ENCODE measurements at regions not wholly inside any gene's neighbourhood (a gene's known extent, or its start where the extent isn't known, plus 50 kb on each side); places are given as distances from the start of the nearest gene placed in this dataset.

DNA sequence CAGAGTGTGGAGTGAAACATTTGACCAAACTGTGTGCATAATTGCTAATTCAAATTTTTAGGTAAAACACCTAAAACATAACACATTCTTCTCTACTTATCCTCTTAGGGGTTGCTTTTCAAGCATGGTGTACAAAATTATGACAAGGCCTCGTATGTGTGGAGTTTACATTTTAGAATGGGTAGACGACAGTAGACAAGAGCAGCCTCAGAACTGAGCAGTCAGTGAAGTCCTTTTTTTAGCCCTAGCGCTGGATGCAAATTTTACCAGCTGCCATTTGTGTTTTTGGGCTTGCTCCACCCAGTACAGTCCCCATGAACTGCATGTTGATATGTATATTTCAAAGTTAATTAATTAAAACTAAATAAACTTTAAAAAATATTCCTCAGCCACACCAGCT is 64.7 kb upstream of the TOP3B start:
- Mint-ChIP-seq H3K9me3 (ENCODE audit: unreplicated experiment) (no peaks in the 10 kb centered on the region), H3K4me1 (ENCODE audit: unreplicated experiment) (no peaks in the 10 kb centered on the region), H3K27me3 (ENCODE audit: unreplicated experiment) (peaks cover 47% of the 10 kb centered on the region), H3K4me3 (ENCODE audit: unreplicated experiment) (no peak overlapping the region), H3K27ac (ENCODE audit: unreplicated experiment) (no peak overlapping the region), H3K36me3 (ENCODE audit: unreplicated experiment) (no peaks in the 10 kb centered on the region)
- DNase-seq (ENCODE audit: extremely low spot score, unreplicated experiment): no peak
- TF ChIP-seq, protein P1, sequence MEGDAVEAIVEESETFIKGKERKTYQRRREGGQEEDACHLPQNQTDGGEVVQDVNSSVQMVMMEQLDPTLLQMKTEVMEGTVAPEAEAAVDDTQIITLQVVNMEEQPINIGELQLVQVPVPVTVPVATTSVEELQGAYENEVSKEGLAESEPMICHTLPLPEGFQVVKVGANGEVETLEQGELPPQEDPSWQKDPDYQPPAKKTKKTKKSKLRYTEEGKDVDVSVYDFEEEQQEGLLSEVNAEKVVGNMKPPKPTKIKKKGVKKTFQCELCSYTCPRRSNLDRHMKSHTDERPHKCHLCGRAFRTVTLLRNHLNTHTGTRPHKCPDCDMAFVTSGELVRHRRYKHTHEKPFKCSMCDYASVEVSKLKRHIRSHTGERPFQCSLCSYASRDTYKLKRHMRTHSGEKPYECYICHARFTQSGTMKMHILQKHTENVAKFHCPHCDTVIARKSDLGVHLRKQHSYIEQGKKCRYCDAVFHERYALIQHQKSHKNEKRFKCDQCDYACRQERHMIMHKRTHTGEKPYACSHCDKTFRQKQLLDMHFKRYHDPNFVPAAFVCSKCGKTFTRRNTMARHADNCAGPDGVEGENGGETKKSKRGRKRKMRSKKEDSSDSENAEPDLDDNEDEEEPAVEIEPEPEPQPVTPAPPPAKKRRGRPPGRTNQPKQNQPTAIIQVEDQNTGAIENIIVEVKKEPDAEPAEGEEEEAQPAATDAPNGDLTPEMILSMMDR (IDR thresholded peaks at IDR 0.05): no peak

DNA sequence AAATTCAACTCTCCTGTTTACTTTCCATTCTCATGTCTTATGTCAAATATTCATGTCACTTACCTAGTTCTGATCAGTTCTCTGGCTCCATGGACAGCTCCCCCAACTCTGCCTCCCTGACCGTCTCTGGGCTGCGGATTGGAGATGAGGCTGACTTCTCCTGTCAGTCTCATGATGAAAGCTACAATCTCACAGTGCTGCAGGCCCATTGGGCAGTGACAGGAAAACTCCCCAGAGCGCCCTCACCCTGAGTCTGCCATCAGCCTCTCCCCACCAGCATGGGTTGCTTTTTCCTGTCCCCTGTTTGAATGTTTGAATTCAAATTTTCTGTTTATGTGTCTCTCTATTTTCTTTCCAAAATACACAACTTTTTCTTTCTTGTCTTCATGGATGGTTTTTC is 63.8 kb upstream of the TOP3B start:
- no peaks in the 10 kb centered on the region for H3K4me1 Mint-ChIP-seq (ENCODE audit: unreplicated experiment)
- no peak overlapping the region for H3K4me3 Mint-ChIP-seq (ENCODE audit: unreplicated experiment)
- no peaks in the 10 kb centered on the region for H3K36me3 Mint-ChIP-seq (ENCODE audit: unreplicated experiment)
- H3K27me3 Mint-ChIP-seq (ENCODE audit: unreplicated experiment): peaks cover 52% of the 10 kb centered on the region
- no peak for DNase-seq (ENCODE audit: extremely low spot score, unreplicated experiment)
- no peak overlapping the region for H3K27ac Mint-ChIP-seq (ENCODE audit: unreplicated experiment)
- no peaks in the 10 kb centered on the region for H3K9me3 Mint-ChIP-seq (ENCODE audit: unreplicated experiment)
- TF ChIP-seq, protein P1 (IDR thresholded peaks at IDR 0.05): no peak

DNA sequence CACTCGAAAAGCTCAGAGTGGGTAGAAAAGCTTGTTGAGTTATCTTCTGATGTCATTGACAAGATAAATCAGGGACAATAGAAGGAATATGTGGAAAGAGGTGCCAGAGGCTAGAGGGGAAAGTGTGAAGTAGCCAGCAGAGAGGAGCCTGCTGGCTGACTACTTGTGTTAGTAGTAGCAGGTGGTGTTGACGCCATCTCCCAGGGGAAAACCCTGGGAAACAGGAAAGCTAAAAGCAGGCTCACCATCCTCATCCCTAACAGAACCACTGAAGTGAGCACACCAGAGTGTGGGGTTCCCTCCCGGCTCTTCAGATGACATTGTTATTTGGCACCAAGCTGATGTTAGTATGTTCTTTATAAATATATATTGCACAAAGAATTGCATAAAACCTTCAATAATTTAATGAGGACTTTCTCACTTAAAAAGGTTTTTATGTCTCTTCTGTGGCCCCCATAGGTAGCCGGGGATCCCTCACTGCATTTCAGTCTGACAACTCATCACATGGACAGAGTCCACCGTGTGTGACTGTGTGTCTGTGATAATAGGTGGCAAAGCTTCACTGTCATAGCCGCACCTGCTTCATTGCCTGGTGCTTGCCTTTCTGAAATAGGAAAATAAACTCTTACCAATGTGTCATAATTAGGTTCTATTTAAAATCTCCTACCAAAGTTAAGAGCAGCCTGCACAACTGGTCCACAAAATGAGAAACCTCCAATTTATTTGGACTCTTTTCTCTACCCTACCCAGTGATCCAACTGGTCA is 63.2 kb upstream of the TOP3B start:
- DNase-seq (ENCODE audit: extremely low spot score, unreplicated experiment): no peak
- Mint-ChIP-seq H3K9me3 (ENCODE audit: unreplicated experiment) (no peaks in the 10 kb centered on the region), H3K4me1 (ENCODE audit: unreplicated experiment) (no peaks in the 10 kb centered on the region), H3K27ac (ENCODE audit: unreplicated experiment) (no peak overlapping the region), H3K27me3 (ENCODE audit: unreplicated experiment) (peaks cover 47% of the 10 kb centered on the region), H3K36me3 (ENCODE audit: unreplicated experiment) (no peaks in the 10 kb centered on the region), H3K4me3 (ENCODE audit: unreplicated experiment) (no peak overlapping the region)
- TF ChIP-seq, protein P1 (IDR thresholded peaks at IDR 0.05): no peak

DNA sequence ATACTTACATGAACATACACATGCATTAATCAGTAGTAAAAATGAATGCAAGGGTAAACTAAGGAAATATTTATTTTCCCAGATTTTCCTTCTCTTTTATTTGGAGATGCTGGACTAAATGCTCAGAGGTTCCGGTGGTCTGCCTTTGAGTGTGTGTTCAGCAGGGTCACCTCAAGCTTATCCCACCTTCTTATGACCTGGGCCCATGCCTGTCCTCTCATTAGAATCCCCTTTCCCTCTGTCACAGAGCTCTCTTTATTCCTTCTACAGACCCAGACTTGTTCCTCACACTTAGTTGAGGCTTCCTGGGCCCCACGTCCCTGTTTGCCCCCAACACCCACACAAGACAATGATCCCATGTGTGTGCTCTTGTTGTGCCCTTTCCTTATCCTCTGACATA is 61.6 kb upstream of the TOP3B start:
- TF ChIP-seq, protein P1 (IDR thresholded peaks at IDR 0.05): no peak
- H3K4me1 Mint-ChIP-seq (ENCODE audit: unreplicated experiment): no peaks in the 10 kb centered on the region
- no peak overlapping the region for H3K4me3 Mint-ChIP-seq (ENCODE audit: unreplicated experiment)
- no peak overlapping the region for H3K27ac Mint-ChIP-seq (ENCODE audit: unreplicated experiment)
- no peak for DNase-seq (ENCODE audit: extremely low spot score, unreplicated experiment)
- H3K36me3 Mint-ChIP-seq (ENCODE audit: unreplicated experiment): no peaks in the 10 kb centered on the region
- H3K9me3 Mint-ChIP-seq (ENCODE audit: unreplicated experiment): no peaks in the 10 kb centered on the region
- peaks cover 60% of the 10 kb centered on the region for H3K27me3 Mint-ChIP-seq (ENCODE audit: unreplicated experiment)

DNA sequence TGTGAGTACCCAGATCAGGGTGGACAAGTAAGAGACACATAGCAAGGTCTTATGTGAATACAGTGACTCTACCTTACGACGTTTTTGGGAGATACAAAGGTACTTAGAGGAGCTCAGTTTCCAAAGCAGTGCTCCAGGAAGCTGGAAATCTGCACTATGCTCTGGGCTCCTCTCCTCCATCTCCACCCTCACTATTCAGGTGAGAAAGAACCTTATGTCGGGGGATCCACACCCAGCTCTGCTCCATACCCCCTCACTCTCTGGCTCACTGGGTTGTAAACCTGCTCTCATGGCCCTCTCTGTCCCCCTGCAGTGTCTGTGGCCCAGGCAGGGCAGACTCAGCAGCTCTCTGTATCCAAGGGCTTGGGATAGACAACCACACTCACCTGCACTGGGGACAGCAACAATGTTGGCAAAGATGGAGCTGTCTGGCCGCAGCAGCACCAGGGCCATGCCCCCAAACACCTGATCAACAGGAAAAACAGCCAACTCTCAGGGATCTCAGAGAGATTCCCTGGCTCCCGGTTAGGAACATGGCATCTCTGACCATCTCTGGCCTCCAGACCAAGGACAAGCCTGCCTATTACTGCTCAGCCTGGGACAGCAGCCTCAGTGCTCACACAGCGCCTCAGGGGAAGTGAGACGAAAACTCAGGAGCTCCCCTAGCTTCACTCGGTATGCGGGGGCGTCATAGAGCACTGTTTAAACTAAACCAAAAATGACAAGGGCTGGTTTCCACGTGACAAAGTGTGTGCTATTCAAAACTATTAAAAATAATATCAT is 60.9 kb upstream of the TOP3B start:
- H3K27ac Mint-ChIP-seq (ENCODE audit: unreplicated experiment): no peak overlapping the region
- H3K27me3 Mint-ChIP-seq (ENCODE audit: unreplicated experiment): peaks cover 56% of the 10 kb centered on the region
- H3K9me3 Mint-ChIP-seq (ENCODE audit: unreplicated experiment): no peaks in the 10 kb centered on the region
- TF ChIP-seq, protein P1 (IDR thresholded peaks at IDR 0.05): no peak
- no peak for DNase-seq (ENCODE audit: extremely low spot score, unreplicated experiment)
- H3K36me3 Mint-ChIP-seq (ENCODE audit: unreplicated experiment): no peaks in the 10 kb centered on the region
- H3K4me1 Mint-ChIP-seq (ENCODE audit: unreplicated experiment): no peaks in the 10 kb centered on the region
- no peak overlapping the region for H3K4me3 Mint-ChIP-seq (ENCODE audit: unreplicated experiment)

Measured in osteocyte (in vitro differentiated cells).